ENCODE measurements at regions not wholly inside any gene's neighbourhood (a gene's known extent, or its start where the extent isn't known, plus 50 kb on each side); places are given as distances from the start of the nearest gene placed in this dataset.
"Not testable (repeated sequence)": the region's sequence is repeated elsewhere in the genome, so short reads cannot be mapped to it uniquely, and the experiment has no call there.

DNA sequence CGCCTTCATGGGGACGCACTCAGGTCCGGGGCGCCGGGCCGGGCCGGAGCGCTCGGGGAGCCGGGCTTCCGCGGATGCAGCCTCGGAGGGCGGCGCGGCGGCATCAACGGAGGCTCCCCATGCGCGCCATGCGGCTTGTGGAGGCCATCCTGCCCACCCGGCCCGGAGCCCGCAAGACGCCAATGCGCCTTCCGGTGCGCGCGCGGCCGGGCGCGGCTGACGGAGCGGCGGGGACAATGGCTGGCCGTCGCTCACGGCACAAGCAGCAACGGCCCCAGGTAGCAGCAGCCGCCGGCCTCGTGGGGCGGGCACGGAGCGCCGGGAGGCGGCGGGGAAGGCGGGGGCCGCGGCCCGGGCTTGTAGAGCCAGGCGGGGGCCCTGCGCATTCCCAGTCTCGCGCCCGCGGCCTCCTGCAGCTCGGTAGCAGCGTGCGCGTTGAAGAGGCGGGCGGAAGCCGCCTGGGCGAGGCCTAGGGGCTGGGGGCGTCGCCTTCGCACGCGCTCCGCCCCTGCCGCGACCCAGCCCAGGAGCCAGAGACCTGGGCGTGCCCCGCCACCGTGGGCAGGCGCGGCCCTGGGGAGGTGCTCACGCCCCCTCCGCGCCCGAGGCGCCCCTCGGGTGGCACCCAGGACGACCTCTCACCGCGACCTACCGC is 168.6 kb upstream of the PRKX start:
- DNase-seq = not testable (repeated sequence)

DNA sequence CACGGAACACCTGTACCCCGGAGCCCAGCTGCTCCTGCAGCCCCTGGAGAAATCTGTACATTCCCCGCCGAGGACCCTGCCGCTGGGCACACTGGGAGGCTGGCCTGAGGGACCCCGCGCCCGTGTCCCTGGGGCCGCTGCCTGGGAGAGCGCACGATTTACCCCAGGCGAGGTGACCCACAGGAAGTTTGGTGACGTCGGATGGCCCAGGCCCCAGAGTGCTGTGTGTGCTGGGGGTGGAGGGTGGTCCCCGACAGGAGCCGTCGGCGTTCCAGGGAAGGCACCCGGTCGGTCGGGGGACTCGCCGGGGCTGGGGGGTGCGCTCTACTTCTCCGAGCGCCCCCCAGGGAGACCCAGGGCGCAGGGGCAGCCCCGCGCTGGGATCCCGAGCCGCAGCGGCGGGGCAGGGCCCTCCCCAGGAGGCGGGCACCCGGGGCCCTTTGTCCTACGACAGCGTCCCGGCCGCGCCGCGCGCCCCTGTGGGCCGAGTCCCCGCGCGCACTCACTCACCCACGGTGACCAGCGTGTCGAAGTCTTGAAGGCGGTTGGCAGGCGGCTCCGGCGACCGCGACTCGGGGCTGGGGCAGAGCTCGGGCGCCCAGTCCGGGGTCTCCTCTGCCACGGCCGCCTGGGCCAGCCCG is 167.9 kb upstream of the PRKX start:
- DNase-seq = not testable (repeated sequence)

DNA sequence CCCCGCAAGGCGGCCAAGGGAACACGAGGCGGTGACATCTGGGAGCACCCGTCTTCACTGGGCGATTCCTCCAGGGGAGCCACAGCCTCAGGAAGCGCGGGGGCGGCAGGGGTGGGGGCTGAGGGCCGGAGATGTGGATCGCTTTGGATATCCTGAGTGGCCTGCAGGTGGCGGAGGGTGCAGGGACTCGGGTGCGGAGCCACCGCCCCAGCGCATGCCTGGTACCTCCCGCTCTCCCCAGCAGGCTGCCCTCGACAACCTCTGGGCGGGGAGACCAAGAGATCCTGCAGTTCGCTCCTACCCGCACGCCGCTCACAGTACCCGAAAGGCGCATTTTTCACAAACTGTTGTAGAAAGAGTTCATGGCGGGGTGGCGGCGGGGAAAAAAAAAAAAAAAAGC is 162.9 kb upstream of the PRKX start:
- not testable (repeated sequence) for DNase-seq

DNA sequence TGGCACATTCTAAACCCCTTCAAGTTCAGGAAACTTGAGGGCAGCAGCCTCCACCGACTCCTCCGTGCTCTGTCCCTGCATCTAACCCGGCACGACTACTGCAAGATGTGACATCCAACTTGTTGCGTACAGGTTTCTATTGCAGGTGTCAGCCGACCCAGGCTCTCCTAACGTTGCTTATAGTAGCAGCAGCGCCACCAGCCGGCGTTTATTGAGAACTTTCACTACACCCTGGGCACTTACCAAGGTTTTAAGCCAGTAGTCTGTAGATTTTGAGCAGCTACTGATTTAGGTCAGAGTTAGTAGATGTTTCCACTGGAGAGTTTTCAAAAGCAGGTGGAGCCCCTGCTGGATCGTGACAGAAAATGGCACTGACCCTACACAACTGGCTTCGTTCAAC is 162.2 kb upstream of the PRKX start:
- not testable (repeated sequence) for DNase-seq

DNA sequence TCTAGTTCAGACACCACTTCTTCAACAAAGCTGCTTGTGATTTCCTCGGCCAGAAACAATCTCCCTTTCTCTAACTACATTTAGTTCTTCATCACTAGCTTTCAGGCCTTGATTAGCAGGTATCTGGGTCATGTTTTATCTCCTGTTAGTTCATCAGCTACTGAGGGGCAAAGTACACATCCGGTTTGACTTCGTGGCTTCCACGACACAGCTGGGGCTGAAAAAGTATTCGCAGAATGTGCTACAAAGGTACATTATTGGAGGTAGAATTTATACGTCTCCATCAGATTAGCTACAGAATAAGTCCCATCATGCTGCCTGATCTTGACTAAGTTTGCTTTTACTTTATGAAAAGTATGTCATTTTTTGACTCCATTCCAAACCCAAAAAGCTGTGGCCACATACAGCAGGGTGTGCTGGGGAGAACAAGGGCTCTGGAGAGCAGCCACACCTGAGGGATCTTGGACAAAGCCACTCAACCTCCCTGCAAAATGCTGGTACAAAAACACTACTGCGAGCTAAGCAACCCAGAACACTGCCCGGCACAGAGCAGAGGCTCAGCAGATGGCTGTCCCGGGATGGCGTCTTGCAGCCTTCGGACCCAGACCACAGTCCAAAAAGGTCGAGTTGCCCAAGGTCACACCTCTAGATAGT is 158.9 kb upstream of the PRKX start:
- not testable (repeated sequence) for DNase-seq

DNA sequence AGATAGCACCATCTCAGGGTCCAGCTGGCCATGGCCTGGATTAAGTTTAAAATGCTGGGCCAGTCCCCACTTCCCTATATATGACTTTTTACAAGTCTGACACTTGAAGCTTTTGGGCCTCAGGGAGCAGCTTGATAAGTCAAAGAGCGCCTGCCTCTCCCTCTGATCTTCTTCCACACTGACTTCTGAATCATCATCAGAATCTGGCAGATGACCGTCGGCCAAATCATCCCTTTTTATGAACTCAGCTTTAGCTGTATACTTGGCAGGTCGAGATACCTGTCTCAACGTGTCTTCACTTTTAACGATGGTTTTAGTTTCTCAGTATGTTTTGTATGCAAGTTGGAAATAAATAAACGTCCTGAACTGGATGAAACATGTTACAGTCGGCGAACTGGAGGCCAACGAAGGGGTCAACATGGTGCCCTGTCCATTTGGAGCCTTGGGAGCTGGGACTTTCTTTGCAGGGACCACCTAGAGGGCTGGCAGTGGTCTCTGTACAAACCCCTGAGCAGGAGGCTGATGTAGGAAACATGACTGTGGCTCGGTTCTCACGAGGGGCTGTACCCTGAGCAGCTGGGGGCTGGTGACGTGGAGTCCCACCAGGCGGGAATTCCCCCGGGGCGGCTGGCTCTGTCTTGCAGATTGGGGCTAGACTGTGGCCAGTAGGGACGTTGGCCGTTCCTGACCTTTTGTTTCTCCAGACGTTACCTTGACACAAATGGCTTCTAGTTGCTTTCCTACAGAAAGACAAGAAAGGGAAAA is 153.8 kb upstream of the PRKX start:
- not testable (repeated sequence) for DNase-seq

DNA sequence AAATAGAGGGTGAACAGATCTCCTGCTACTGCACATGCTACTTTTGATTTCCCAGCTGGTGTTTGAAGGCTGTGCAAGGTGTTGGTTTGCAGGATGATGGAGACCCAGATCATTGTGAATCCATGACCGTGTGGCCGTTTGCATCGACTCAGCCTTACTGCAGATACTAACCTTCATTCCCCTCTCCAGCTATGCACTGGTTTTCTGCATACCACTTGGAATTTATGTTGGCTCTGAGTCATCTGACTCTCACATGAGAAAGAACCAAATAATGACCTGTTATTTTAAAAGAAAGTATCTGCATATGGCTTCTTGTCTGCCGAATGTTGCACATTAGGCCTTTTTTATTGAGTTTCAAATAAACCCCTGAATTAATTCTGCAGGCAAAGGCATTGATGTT is 144.9 kb upstream of the PRKX start:
- DNase-seq = not testable (repeated sequence)

DNA sequence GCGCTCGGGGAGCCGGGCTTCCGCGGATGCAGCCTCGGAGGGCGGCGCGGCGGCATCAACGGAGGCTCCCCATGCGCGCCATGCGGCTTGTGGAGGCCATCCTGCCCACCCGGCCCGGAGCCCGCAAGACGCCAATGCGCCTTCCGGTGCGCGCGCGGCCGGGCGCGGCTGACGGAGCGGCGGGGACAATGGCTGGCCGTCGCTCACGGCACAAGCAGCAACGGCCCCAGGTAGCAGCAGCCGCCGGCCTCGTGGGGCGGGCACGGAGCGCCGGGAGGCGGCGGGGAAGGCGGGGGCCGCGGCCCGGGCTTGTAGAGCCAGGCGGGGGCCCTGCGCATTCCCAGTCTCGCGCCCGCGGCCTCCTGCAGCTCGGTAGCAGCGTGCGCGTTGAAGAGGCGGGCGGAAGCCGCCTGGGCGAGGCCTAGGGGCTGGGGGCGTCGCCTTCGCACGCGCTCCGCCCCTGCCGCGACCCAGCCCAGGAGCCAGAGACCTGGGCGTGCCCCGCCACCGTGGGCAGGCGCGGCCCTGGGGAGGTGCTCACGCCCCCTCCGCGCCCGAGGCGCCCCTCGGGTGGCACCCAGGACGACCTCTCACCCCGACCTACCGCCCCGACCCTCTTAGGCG is 130.2 kb upstream of the PRKX start:
- DNase-seq = not testable (repeated sequence)

DNA sequence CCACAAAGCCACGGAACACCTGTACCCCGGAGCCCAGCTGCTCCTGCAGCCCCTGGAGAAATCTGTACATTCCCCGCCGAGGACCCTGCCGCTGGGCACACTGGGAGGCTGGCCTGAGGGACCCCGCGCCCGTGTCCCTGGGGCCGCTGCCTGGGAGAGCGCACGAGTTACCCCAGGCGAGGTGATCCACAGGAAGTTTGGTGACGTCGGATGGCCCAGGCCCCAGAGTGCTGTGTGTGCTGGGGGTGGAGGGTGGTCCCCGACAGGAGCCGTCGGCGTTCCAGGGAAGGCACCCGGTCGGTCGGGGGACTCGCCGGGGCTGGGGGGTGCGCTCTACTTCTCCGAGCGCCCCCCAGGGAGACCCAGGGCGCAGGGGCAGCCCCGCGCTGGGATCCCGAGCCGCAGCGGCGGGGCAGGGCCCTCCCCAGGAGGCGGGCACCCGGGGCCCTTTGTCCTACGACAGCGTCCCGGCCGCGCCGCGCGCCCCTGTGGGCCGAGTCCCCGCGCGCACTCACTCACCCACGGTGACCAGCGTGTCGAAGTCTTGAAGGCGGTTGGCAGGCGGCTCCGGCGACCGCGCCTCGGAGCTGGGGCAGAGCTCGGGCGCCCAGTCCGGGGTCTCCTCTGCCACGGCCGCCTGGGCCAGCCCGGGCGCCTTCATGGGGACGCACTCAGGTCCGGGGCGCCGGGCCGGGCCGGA is 129.5 kb upstream of the PRKX start:
- peak; percentile 66 for DNase-seq

DNA sequence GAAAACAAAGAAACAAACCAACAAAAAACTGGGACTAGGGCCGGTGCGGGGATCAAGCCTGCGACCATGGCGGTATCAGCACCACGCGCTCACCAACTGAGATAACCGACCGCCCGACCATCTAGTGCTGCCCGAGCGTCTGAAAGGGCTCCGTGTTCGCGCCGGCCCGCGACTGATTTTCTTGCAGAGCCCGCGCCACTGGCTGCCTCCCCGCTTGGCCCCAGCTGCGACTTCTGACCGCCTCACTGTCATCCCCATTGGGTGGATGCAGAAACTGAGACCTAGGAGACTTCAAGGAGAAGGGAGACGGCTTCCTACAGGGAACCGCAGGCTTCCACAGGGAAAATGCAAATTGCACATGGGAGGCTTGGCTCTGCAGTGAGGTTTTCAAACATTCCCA is 125.3 kb upstream of the PRKX start:
- not testable (repeated sequence) for DNase-seq

DNA sequence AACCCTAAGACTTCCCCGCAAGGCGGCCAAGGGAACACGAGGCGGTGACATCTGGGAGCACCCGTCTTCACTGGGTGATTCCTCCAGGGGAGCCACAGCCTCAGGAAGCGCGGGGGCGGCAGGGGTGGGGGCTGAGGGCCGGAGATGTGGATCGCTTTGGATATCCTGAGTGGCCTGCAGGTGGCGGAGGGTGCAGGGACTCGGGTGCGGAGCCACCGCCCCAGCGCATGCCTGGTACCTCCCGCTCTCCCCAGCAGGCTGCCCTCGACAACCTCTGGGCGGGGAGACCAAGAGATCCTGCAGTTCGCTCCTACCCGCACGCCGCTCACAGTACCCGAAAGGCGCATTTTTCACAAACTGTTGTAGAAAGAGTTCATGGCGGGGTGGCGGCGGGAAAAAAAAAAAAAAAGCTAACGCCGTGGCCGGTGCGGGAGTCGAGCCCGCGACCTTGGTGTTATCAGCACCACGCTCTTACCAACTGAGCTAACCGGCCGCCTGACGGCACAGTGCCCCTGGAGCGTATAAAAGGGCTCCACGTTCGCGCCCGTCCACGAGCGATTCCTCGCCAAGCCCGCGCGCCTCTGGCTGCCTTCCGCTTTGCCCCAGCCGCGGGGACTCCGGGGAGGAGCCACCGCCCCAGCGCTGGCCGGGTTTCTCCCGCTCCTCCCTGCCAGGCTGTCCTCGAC is 124.7 kb upstream of the PRKX start:
- DNase-seq = not testable (repeated sequence)

DNA sequence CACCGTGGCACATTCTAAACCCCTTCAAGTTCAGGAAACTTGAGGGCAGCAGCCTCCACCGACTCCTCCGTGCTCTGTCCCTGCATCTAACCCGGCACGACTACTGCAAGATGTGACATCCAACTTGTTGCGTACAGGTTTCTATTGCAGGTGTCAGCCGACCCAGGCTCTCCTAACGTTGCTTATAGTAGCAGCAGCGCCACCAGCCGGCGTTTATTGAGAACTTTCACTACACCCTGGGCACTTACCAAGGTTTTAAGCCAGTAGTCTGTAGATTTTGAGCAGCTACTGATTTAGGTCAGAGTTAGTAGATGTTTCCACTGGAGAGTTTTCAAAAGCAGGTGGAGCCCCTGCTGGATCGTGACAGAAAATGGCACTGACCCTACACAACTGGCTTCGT is 123.8 kb upstream of the PRKX start:
- DNase-seq = not testable (repeated sequence)

DNA sequence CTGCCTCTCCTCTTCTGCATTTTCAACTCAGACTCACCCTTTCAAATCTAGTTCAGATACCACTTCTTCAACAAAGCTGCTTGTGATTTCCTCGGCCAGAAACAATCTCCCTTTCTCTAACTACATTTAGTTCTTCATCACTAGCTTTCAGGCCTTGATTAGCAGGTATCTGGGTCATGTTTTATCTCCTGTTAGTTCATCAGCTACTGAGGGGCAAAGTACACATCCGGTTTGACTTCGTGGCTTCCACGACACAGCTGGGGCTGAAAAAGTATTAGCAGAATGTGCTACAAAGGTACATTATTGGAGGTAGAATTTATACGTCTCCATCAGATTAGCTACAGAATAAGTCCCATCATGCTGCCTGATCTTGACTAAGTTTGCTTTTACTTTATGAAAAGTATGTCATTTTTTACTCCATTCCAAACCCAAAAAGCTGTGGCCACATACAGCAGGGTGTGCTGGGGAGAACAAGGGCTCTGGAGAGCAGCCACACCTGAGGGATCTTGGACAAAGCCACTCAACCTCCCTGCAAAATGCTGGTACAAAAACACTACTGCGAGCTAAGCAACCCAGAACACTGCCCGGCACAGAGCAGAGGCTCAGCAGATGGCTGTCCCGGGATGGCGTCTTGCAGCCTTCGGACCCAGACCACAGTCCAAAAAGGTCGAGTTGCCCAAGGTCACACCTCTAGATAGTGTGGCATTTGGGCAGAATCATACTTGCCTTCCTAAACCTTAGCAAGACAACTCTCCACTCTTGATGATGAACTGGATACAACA is 120.5 kb upstream of the PRKX start:
- not testable (repeated sequence) for DNase-seq

DNA sequence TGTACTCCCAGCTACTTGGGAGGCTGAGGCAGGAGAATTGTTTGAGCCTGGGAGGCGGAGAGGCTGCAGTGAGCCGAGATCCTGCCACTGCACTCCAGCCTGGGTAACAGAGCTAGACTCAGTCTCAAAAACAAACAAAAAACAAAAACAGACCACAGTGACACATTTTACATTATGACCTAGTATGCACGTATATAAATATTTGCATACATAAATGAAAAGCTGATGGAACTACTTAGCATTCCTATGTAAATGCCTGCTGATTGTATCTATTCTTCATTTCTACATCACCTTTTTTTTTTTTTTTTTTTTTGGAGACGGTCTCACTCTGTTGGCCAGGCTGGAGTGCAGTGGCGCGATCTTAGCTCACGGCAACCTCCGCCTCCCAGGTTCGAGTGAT is 116.6 kb upstream of the PRKX start:
- DNase-seq = not testable (repeated sequence)

DNA sequence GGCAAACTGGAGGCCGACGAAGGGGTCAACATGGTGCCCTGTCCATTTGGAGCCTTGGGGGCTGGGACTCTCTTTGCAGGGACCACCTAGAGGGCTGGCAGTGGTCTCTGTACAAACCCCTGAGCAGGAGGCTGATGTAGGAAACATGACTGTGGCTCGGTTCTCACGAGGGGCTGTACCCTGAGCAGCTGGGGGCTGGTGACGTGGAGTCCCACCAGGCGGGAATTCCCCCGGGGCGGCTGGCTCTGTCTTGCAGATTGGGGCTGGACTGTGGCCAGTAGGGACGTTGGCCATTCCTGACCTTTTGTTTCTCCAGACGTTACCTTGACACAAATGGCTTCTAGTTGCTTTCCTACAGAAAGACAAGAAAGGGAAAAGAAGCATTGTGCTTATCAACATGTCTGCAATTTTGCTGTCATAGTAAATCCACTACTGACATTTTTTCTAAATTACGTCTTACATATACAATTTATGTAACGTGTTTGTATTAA is 115.6 kb upstream of the PRKX start:
- not testable (repeated sequence) for DNase-seq

DNA sequence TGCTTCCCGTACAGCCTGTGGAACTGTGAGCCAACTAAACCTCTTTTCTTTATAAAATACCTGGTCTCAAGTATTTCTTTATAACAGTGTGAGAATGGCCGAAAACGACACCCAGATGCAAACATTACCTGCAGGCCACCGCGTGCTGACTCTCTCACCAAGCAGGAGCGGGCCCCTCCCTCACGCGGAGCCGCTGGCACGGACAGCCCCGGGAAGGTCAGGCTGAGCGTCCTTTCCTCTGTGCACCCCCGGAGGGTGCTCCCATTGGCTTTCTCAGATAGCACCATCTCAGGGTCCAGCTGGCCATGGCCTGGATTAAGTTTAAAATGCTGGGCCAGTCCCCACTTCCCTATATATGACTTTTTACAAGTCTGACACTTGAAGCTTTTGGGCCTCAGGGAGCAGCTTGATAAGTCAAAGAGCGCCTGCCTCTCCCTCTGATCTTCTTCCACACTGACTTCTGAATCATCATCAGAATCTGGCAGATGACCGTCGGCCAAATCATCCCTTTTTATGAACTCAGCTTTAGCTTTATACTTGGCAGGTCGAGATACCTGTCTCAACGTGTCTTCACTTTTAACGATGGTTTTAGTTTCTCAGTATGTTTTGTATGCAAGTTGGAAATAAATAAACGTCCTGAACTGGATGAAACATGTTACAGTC is 115.1 kb upstream of the PRKX start:
- DNase-seq = not testable (repeated sequence)

DNA sequence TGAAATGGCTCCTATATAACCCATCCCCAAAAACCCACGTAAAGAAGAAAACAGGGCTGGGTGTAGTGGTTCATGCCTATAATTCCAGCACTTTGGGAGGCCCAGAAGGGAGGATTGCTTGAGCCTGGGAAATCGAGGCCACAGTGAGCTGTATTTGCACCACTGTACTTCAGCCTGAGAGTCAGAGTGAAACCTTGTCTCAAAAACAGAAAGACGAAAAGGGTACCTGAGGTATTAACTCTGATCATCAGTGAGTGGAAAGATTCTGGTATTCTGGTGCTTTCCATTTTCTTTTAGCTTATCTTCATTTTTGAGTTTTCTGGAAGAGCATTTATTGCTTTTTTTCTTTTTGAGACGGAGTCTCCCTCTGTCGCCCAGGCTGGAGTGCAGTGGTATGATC is 110.6 kb upstream of the PRKX start:
- DNase-seq = not testable (repeated sequence)

DNA sequence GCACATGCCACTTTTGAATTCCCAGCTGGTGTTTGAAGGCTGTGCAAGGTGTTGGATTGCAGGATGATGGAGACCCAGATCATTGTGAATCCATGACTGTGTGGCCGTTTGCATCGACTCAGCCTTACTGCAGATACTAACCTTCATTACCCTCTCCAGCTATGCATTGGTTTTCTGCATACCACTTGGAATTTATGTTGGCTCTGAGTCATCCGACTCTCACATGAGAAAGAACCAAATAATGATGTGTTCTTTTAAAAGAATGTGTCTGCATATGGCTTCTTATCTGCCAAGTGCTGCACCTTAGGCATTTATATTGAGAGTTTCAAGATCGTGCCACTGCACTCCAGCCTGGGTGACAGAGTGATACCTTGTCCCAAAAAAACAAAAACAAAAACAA is 106.7 kb upstream of the PRKX start:
- DNase-seq = no peak

DNA sequence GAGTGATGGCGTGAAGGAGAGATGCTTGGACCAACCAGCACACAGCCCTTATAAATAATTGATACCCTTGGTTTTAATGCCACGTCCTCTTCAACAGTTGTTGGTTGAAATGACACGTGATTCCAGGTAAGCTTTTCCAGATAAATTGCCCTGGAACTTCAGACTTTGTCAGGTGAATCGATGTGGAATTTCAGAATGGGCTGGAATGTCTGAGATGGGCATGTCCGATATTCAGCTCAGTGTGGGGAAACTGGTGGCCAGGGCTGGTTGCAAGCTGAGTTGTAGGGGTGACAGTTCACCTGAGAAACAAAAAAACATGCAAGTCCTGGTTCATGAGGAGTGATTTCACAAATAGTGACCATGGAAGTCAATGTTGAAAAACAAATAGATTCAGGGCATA is 104.0 kb upstream of the PRKX start:
- not testable (repeated sequence) for DNase-seq

Measured in activated CD4-positive, alpha-beta T cell treated with anti-CD3 and anti-CD28 coated beads, Interleukin-10, Interleukin-2, amounts not matched to agents 100 ng/mL and 50 ng/mL, durations not matched to agents 16 hours and 8 hours (primary cell).